ENCODE measurements at regions not wholly inside any gene's neighbourhood (a gene's known extent, or its start where the extent isn't known, plus 50 kb on each side); places are given as distances from the start of the nearest gene placed in this dataset.
A peak's percentile ranks its signal among the peaks of the same experiment; 100 is the strongest.

DNA sequence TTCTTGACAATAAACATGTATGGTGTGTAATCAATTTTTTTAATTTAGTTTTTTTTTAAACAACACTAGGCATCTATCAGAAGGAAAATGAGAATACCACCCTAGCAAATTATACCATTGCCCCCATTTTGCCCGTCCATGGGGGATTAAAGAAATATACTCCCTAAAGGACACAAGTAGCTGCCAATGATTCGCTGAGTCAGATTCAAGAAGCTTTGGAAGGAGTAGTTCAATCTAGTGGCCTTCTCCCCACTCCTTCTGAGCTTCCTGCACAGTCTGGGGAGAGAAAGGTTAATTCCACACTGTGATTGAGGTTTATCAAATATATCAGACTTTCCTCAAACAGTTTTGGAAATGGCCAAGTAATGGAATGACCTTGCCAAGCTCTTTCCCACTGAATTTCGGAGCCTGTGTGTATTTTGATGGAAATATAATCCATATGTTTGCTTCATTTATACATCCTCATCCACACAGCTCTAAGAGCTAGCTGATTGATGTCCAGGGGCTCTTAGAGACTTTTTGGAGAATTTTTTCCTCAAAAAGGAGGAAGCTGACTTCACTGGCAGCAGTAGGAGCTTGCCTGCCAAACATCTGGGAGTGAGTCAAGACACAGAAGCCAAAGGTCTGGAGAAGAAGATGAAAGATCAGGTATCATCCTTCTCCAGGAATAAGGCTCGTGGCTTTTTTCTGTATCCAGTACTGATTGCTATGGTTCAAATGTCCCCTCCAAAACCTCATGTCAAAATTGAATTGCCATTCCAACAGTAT is 478.5 kb upstream of the PROK2 start:
- no peak for DNase-seq

DNA sequence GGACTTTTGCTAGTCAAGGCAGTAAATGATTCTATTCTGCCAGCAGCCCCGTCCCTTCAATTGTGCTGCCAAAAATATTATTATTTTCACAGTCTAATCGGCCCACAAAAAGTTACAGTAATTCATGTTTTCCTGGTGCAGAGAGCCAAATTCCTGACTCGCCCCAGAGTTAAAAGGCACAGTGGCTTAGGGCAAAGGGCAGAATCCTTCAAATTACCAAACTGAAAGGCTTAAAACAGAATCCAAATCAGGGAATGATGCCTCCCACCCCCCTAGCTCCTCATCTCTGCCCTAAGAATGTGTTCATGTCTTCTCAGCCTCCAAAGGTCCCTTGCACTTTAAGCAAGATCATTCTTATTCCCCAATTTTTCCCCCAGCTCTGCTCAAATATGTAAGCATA is 477.8 kb upstream of the PROK2 start:
- no peak for DNase-seq

DNA sequence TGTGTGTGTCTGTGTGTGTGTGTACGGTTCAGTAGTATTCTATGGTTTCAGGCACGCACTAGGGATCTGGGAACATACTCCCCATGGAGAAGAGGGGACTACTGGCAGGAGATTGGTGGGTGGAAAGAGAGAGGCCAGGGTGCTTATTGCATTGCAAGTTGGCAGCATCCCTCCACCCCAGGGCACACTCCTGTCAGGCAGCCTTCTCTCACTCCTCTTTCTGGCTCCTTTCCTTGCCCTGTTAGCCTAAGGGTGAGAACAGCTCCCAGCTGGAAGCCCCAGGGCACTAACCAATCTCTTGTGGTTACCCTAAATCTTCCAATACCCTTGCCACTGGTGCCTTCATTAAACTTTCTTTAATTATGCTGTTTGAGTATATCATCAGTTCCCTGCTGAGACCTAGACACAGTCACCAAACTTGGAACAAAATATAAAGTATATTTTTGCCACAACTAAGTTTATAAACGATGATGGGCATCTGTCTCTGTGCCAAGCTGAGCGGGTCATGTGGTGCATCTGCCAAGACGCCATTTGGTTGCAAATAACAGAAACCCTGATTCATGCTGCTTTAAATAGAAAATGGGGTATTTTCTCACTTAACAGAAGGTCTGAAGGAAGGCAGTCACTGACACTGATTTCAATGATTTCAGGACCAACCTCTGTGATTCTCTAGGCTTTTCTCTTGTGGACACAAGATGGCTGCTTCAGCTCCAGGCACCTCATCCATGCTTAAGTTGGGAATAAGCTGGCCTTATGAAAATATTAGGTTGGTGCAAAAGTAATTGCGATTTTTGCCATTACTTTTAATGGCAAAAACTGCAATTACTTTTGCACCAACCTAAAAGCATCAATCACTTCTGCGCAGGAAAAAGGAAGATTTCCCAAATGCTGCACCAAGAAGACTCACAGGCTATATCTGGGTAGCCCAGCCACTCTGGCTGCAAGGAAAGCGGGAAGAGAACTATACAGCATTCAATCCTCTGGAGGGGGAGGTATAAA is 476.9 kb upstream of the PROK2 start:
- DNase-seq: no peak

DNA sequence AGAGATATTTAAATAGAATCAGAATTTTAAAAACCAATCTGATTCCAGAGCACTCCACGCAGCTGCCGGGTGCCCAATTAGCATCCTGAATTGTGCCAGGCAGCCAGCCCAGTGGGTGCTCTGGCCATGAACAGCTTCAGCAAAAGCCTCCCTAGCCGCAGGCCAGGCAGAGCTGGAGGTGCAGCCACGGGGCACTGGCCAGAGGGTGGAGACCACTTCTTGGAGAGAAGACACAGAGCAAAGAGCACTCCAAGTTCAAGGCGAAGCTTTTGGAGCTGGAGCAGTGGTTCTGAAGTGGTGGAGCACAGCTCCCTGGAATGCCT is 475.6 kb upstream of the PROK2 start:
- DNase-seq: no peak

DNA sequence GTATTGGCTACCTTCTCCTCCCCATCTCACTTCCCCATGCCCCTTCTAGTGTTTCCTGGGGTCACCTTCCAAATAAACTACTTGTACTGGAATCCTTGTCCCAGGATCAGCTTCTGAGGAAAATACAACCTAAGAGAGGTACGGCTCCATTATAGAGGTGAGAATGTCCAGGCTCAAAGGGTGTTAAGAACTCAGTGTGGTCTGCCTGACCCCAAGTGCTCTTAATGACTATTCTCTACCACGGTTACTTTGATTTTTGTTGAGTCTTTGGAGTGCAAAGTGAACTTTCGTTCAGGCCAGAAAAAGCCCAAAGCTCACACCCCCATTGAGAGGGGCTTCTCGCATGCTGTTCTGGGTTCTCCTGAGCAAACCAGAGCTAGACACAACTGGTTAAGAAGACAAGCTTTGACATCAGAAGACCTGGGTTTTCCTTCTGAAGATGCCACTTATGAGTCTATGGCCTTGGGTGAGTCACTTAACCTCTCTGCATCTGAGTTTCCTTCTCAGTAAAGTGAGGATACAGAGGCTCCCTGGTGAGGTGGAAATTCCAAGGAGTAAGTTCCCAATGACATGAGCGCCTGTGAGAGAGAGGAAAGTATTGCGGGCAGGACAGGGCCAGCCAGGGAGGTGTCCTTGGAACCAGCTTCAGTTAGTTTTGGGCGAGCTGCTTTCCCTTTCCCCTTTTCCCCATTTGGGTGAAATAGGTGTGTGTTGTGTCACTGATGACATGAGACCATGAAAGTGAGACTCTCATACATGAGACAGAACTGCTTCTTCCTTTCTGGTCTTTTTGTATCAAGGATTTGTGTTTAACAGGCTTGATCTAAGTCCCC is 475.0 kb upstream of the PROK2 start:
- no peak for DNase-seq

DNA sequence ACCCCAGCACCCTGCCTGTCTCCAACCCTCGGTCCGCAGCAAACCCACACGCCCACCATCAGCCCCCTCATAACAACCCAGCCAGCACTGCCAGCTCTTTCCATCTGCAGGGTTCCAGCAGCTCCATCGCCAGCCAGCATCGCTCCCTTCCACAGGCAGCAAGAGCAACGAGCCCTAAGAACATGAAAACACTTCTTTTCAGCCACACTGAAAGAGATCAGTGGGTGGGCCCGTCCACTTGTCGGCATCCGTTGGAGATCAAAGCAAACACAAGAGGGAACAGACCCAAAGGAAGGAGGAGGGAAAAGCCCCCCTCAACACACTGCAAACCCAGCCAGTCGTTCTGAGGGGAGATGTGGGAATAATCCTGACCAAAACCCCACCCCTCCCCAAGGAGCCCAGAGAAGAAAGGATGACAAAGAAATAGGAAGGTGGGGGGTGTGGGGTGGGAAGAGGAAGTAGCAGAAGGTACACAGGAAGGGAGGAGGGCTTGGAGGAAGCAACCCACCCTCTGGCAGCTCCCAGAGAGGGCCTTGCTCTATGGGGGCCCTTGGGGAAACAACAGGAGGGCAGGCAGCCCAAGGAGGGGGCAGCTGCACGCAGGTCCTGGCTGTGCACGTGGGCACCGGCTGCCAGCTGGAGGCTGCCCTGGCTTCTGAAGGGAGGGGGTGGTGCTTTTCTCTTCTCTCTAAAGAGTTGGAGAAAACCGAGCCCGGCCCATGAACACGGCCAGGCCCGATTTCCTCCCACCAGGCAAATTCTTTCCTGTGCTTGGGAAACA is 473.6 kb upstream of the PROK2 start:
- peak in 1 of 2 experiments; percentile 38 for DNase-seq

DNA sequence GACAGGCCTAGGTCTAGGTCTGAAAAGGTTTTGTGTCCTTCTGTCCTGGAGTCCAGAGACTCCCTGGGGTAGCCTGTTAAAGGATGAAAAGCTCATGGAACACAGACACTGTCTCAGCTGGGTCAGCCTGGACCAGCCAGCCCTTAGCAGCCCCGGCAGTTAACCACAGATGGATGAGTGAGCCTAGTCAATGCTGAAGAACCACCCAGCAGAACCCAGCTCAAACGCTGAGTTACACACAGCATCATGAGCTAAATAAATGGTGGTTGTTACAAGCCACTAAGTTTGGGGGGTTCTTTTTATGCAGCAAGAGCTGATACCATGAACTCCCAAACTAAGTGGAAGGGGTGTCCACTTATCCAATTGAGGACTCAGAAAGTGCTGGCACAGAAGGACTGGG is 472.8 kb upstream of the PROK2 start:
- DNase-seq: no peak

DNA sequence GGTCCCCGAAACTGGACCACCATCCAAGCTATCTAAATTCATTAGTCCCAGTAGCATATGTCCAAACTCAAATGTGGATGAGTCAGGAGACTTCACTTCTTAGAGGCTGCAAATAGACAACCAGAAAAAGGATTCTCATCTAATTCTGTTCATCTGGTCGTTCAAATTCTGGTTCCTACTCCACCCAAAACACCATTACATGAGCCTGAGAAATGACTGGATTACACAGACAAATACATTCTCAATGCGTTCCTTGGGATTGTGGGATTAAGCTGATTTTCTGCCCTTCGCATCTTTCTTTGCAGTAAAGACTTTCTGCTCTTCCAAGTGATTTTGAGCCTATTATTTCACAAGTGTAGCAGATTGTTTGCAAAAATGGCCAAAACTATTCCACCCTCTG is 472.3 kb upstream of the PROK2 start:
- no peak for DNase-seq

DNA sequence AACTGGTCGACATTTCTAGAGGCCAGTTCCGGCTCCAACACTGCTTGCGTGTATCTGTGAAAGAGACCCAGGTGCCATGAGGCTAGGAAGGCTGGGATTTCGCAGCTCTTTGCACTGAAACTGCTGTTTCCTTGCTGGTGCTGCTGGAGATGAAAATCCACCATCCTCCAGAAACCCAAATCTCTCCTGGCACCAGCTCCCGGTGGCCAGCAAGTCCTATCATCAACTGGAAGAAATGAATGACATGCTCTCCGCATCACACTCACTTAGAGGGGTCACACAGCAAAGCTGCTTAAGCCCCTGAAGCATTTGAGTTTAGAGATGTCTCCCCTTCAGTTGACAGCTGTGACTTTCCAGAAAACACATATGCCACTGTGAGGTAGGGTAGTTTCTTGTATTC is 471.8 kb upstream of the PROK2 start:
- no peak for DNase-seq

DNA sequence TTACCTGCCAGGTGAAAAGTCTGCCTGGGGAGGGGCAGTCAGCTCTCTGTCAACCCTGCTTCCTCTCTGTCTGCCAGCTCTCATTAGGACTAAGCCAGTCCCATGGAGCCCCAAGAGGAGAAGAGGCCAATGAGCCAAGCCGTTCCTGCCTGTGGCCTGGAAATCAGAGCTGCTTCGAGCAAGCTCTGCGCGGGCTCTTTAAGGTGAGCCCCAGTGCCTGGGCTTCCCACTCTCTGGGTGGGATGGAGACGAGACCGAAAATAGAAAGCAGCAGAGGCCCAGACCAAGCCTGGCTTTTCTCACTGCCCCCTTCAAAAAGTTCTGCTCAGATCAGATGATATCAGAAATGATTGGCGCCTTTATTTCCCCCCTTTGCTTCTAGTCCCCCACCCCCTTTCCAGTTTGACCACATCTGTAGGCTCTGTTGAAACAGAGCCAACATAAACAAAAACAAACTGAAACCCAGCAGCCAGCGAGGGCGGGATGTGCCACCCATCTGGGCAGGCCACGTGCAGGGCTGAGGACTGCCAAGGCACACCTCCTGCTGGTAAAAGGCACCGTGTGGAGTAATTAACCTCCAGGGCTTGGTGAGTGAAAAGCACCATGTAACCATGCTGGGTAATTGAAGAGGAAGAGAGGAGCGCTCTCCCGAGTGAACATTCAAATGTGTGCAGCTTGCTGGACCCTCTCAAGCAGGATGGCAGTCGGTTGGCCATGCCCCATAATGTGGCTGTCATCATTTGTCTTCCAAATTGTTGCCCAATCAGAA is 471.0 kb upstream of the PROK2 start:
- peak; percentile 56 to 58 for DNase-seq

DNA sequence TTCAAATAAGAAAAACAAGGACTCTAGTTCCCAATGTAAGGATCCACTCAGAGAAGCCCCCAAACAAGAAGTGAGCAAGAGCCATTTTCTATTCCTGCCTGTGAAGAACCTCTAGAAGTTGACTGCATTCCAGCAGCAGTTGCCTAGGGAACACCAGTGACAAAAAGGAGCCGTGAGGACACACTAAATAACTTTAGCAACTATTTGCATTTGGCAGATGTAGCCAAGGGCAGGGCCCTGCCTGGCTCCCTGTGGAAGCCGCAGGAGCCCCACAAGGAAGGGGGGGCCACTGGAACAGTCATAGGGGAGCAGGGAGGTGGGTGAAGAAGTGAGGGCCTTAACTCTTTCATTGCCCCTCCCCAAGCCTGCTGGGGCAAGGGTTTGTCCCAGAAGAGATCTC is 470.2 kb upstream of the PROK2 start:
- DNase-seq: no peak

DNA sequence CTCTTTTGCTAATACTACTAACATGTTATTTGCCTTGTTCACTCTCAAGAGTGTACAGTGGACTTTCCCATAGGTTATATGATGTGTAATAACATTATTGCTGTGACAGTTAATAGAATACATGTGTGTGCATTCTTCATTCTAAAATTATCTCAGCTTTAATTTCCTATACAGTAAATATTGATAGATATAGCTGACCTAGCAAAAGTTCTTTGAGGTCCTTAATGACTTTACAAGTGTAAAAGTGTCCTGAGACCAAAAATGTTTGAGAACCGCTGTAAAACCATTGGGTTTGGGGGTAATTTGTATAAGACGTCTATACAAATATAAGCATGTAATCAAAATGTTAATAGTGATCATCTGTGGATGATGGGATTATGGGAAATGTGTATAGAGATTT is 469.5 kb upstream of the PROK2 start:
- DNase-seq: no peak

DNA sequence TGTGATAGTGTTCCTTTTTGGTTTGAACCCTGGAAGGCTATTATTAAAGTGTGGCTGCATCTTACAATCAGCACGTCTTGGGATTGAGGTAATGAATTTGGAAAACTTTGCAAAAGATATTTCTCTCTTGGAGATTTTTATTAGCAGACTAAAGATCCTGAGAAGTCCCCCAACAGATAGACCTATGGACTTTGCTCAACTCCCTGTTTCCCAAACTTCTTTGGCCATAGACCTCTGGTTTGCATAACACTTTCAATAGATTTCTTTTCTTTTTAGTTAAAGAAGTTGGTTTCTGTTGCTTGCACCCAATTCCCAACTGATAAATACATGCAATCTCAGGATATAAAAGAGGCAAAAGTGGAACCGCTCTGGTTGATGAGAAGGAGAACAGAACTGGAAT is 465.8 kb upstream of the PROK2 start:
- no peak for DNase-seq

DNA sequence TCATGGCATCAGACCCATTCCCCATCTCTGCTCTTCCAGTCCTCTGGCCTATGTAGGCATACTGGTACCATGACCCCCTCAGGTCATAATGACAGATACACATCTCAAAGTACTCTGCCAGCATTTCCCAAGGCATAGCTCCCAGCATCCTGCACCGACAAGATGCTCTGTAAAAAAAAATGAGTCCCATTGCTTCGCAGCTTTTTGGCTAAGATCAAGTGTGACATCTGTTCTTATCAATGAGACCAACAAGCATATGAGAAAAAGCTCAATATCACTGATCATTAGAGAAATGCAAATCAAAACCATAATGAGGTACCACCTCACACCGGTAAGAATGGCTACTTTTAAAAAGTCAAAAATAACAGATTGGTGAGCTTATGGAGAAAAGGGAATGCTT is 463.9 kb upstream of the PROK2 start:
- DNase-seq: no peak

DNA sequence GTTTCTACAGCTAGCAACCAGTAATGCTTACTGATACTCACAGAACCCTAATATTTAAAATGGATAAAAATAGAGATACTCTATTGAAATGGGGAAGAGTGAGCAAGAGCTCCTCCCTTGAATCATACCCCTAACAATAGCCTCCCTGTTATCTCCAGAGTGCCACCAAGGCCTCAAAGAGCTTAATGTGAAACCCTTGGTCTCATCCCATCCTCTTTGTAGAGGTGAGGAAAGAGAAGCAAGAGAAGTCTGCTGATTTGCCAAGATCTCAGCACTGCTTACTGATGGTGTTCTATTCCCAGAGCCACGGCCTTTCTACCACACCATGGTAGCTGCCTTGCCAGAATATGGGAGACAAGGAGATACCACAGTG is 463.4 kb upstream of the PROK2 start:
- no peak for DNase-seq

DNA sequence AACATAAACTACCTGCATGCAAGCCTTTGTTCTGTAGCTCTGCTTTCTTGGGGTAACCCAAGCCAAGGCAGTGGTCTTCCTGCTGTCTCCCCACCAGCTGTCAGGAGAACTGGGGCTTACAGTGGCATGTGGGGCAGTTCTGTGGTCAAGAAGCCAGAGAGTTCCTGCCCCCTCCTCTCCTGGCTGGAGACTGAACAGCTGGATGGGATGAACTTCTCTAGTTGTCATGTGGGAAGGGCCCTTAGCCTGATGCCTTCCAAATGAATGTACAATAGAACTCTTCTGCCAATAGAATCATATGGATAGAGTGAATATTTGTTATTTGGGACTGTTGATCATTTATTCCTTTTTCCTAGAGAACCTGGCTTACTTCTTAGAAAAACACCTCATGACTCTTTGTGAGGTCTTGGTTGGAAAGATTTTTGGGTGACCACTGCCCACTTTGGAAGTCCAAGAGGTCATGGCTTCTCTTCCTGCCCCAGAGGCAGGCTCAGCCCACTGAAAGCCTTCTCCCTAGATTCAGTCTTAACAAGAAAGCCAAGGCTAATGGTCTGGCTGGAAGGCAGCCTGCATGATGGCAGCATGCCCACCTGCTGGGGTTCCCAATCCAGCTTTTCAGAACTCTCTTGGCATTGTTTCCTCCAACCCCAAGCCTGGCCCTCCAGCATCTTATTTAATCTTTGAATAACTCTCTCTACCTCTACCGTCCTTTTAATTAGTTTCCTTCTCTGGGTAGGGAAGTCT is 462.9 kb upstream of the PROK2 start:
- DNase-seq: no peak

DNA sequence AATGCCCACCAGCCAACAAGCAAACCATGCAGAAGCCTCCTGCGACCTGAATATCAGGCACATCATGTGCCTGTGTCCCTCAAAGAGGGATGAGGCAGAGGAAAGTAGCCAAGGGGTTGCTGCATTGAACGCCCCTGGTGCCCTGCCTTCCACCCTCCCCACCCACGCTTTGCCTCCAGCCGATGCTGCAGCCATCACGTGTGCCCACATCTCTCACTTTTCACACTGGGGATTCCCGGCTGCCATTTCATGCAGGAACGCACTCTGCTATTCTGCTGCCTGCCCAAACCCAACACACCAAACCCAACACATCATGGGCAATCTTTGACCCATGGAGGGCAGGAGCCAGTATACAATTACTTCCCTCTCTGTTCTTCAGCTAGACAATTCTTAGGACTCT is 462.2 kb upstream of the PROK2 start:
- no peak for DNase-seq

DNA sequence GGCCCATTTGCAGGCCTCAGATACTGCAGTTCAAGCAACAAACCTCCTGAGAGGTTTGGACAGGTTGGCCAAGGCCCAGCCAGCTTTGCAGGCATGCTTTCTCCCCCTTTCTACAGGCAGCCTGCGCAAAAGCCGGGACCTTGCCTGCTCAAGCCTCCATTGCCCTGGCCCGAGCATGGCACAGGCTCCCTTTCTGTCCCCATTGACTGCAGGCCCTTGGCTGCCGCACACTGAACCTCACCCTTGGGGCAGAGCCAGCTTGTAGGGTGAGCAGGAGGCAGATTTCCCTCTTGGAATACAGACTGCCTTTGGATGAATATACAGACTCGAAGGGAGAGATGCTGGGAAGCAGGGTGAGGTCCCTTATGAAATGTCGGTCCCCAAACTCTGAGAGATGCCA is 461.7 kb upstream of the PROK2 start:
- no peak for DNase-seq

DNA sequence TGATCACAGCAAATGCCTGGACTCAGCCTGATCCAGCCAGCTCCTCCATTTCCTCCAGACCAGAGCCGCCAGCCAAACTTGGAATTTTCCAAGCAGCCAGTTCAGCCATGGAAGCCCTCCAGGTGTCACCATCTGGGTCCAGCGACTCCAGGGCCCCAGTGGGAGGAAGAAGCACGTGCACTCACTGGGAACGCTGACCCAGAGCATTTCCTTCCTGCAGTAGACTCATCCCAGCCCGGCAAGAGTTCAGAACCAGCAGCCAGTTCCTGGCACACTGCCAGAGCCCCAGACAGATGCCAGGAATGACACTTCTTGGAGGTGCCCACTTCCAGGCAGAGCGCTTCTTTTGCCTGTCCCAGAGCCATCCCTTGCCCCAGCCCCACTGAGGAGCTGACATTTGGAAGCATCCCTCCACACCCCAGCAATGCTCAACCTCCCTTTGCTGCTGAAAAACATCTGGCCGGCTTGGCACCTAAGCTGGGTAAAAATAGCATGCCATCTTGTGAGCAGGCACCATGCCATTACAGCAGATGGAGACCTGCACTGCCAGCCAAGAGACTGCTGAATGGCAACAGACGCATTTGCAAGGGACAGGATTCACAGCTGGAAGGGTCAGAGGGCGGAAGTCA is 460.3 kb upstream of the PROK2 start:
- DNase-seq: no peak

DNA sequence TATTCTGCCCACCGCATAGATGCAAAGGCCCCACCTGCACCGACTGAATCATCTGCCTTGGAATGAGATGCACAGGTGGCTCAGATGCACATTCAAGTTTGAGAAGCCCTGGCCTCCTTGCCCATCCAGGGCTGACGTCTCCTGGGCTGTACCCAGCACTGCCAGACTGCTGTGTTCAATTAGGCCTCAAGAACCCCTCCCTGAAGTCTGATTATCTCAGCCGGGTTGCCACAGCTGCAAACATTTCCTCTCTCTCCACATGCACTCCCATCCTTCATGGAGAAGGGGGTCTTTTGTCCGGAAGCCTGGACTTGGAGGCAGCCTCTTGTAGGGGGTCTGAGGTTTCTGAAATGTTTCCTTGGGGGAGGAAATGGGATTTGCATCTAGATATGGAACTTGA is 459.4 kb upstream of the PROK2 start:
- DNase-seq: no peak

DNA sequence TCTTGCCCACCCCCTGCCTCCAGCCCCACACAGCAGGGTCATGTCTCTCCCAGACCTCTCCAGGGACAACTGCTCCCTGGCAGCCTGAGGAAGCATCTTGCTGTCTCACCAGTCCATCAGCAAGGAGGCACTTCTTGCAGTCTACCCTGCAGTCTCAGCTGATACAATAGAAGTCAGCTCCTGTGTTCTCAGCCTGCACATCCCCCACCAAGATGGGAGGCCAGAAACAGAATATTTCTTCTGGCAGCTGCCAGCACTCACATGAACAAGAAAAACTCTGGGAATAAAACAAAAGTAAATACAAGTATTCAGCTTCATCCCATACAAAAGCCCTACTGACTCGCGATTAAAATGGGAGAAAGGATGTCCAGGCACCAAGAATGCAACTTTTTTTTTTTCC is 457.4 kb upstream of the PROK2 start:
- DNase-seq: no peak

Data from SHP77 (cell line).